ENCODE measurements at regions not wholly inside any gene's neighbourhood (a gene's known extent, or its start where the extent isn't known, plus 50 kb on each side); places are given as distances from the start of the nearest gene placed in this dataset.
A peak's percentile ranks its signal among the peaks of the same experiment; 100 is the strongest.

DNA sequence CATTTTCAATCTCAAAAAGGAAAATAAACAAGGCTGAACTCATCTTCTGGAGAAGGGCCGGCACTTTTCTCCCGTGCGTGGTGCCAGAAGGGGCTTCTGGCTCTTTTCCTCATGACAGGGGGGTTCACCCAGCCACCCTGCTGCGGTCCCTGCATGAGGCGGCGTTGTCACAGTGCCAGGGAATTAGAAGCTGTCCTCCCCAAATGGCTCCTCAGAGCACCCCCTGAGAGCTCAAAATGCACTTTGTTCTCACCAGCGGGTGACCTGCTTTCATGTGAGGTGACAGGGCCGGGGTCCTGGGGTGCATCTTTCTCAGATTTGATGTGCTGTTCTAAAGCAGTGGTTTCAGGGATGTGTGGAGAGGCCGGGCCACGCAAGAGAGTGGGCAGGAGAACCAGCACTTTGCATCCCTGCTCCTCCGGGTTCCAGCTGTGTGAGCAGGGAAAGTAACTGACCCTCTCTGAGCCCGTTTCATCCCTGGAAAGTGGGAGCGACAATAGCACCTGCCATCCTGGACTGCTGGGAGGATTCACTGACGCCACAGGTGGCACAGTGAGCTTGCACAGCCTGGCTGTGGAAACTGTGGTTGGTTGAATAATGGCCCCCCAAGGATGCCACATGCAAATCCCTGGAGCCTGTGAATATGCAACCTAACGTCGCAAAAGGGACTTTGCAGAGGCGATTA is 94.0 kb downstream of the FOXL1 start:
- no peak overlapping the region for H2AFZ ChIP-seq (ENCODE audit: low read length)
- H3K9me3 ChIP-seq (replicated peaks in 1 of 2; ENCODE audit: control insufficient read depth in 2 of 2, insufficient read depth in 1 of 2, low read depth in 1 of 2, low read length in 2 of 2), result peaks cover 0 to 6% of the 10 kb centered on the region in 2 donors
- H4K91ac ChIP-seq (ENCODE audit: low read depth, low read length, poor library complexity), result no peak overlapping the region
- H3K27ac ChIP-seq (replicated peaks; ENCODE audit: low read length), result no peak overlapping the region
- no peak overlapping the region for H3K4me2 ChIP-seq (ENCODE audit: insufficient read depth, low read length, poor library complexity, severe bottlenecking)
- peaks cover 0 to 8% of the 10 kb centered on the region in 2 donors for H3K4me1 ChIP-seq (ENCODE audit: control insufficient read depth in 2 of 2, insufficient read depth in 1 of 2, low read depth in 1 of 2, low read length in 2 of 2)
- no peak overlapping the region for H3K14ac ChIP-seq (ENCODE audit: low read length)
- no peak overlapping the region for H3K9ac ChIP-seq (ENCODE audit: low read depth, low read length, poor library complexity)
- peak overlapping the region; percentile 38 for H3K23ac ChIP-seq (ENCODE audit: low read depth, low read length, poor library complexity)
- no peak overlapping the region for H3K4ac ChIP-seq (ENCODE audit: low read length)
- no peak overlapping the region for H2BK120ac ChIP-seq (ENCODE audit: low read depth, low read length)
- no CpG with 5 or more reads among the region's 17 CpGs for WGBS, 2 donors (ENCODE audit: extremely low coverage in 2 of 2, insufficient read length in 2 of 2, insufficient replicate concordance in 1 of 2)
- no peaks in the 10 kb centered on the region for H3K79me1 ChIP-seq (ENCODE audit: low read depth, low read length)
- no peaks in the 10 kb centered on the region for H3K36me3 ChIP-seq (replicated peaks in 1 of 2; ENCODE audit: control insufficient read depth in 2 of 2, insufficient read depth in 2 of 2, low read length in 2 of 2)
- no peak overlapping the region for H2BK15ac ChIP-seq (ENCODE audit: low read length)
- DNase-seq (ENCODE audit: low spot score), result no peak
- no peak overlapping the region for H2BK5ac ChIP-seq (ENCODE audit: low read length)
- no peak overlapping the region for H3K4me3 ChIP-seq (ENCODE audit: low read length in 2 of 2)
- no peak overlapping the region for H2BK12ac ChIP-seq (ENCODE audit: low read length)
- H3K27me3 ChIP-seq (ENCODE audit: control insufficient read depth in 3 of 3, insufficient read depth in 3 of 3, low read depth in 1 of 3, low read length in 3 of 3), result peaks cover 0 to 31% (median 0%) of the 10 kb centered on the region in 3 experiments
- no peak overlapping the region for H4K8ac ChIP-seq (ENCODE audit: low read depth, low read length)
- H2AK5ac ChIP-seq (ENCODE audit: low read depth, low read length), result no peak overlapping the region
- no peak overlapping the region for H3K18ac ChIP-seq (ENCODE audit: low read length)

DNA sequence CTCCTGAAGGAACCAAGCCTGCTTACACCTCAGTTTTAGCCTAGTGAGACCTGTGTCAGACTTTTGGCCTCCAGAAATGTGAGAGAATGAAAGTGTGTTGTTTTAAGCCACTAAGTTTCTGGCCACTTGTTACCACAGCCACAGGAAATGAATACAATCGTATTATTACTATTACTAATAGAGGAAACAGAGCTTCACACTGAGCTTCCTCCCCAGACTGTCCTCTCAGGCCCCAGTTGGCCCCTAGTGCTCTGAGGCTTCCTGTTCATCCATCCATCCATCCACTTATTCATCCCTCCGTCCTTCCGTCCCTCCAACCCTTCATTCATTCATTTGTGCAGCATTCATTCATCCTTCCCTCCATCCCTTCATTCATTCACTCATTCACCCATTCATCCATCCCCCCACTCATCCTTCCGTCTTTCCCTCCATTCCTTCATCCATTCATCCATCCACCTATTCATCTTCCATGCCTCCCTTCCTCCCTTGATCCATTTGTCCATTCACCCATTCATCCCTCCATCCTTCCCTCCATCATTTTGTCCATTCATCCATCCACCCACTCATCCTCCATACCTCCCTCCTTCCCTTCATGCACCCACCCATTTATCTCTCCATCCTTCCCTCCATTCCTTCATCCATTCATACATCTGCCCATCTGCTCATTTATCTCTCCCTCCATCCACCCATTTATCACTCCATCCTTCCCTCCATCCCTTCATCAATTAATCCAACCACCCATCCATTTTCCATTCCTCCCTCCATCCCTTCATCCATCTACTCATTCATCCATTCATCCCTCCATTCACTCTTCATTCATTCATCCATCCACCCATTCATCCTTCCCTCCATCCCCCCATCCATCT is 95.0 kb downstream of the FOXL1 start:
- Histone ChIP-seq H3K36me3 (replicated peaks in 1 of 2; ENCODE audit: control insufficient read depth in 2 of 2, insufficient read depth in 2 of 2, low read length in 2 of 2) (no peaks in the 10 kb centered on the region), H3K4me3 (ENCODE audit: low read length in 2 of 2) (no peak overlapping the region), H2BK120ac (ENCODE audit: low read depth, low read length) (no peak overlapping the region), H2AFZ (ENCODE audit: low read length) (no peak overlapping the region), H2BK15ac (ENCODE audit: low read length) (no peak overlapping the region), H3K9me3 (replicated peaks in 1 of 2; ENCODE audit: control insufficient read depth in 2 of 2, insufficient read depth in 1 of 2, low read depth in 1 of 2, low read length in 2 of 2) (peaks cover 0 to 6% of the 10 kb centered on the region in 2 donors), H2BK12ac (ENCODE audit: low read length) (no peak overlapping the region), H4K8ac (ENCODE audit: low read depth, low read length) (no peak overlapping the region), H3K14ac (ENCODE audit: low read length) (no peak overlapping the region), H3K27me3 (ENCODE audit: control insufficient read depth in 3 of 3, insufficient read depth in 3 of 3, low read depth in 1 of 3, low read length in 3 of 3) (peaks cover 0 to 31% (median 0%) of the 10 kb centered on the region in 3 experiments), H3K18ac (ENCODE audit: low read length) (no peak overlapping the region), H3K4me1 (ENCODE audit: control insufficient read depth in 2 of 2, insufficient read depth in 1 of 2, low read depth in 1 of 2, low read length in 2 of 2) (peaks cover 0 to 8% of the 10 kb centered on the region in 2 donors), H2AK5ac (ENCODE audit: low read depth, low read length) (no peak overlapping the region), H3K23ac (ENCODE audit: low read depth, low read length, poor library complexity) (no peak overlapping the region), H3K27ac (replicated peaks; ENCODE audit: low read length) (no peak overlapping the region), H3K9ac (ENCODE audit: low read depth, low read length, poor library complexity) (no peak overlapping the region), H3K79me1 (ENCODE audit: low read depth, low read length) (no peaks in the 10 kb centered on the region), H3K4ac (ENCODE audit: low read length) (no peak overlapping the region), H4K91ac (ENCODE audit: low read depth, low read length, poor library complexity) (no peak overlapping the region), H3K4me2 (ENCODE audit: insufficient read depth, low read length, poor library complexity, severe bottlenecking) (no peak overlapping the region), H2BK5ac (ENCODE audit: low read length) (no peak overlapping the region)
- WGBS, 2 donors (ENCODE audit: extremely low coverage in 2 of 2, insufficient read length in 2 of 2, insufficient replicate concordance in 1 of 2), result 100% methylated on average over 1 to 3 of the region's 4 CpGs
- DNase-seq (ENCODE audit: low spot score), result no peak

DNA sequence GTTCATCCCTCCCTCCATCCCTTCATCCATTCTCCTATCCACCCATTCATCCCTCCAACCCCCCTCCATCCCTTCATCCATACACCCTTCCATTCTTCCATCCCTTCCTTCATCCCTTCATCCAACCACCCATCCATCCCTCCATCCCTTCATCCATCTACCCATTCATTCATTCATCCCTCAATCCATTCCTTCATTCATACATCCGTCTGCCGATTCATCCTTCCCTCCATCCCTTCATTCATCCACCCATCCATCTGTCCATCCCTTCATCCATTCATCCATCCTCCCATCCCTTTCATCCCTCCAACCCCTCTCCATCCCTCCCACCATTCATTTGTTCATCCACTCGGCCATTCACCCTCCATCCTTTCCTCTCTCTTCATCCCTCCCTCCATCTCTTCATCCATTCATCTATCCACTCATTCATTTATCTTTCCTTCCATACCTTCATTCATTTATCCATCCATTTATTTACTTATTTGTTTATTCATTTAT is 95.7 kb downstream of the FOXL1 start:
- no peak overlapping the region for H2BK5ac ChIP-seq (ENCODE audit: low read length)
- H3K9me3 ChIP-seq (replicated peaks in 1 of 2; ENCODE audit: control insufficient read depth in 2 of 2, insufficient read depth in 1 of 2, low read depth in 1 of 2, low read length in 2 of 2), result peaks cover 0 to 6% of the 10 kb centered on the region in 2 donors
- no peak overlapping the region for H3K4me3 ChIP-seq (ENCODE audit: low read length in 2 of 2)
- H3K4me2 ChIP-seq (ENCODE audit: insufficient read depth, low read length, poor library complexity, severe bottlenecking), result no peak overlapping the region
- WGBS, 2 donors (ENCODE audit: extremely low coverage in 2 of 2, insufficient read length in 2 of 2, insufficient replicate concordance in 1 of 2), result 100% methylated on average over 3 of the region's 3 CpGs
- no peak overlapping the region for H3K4ac ChIP-seq (ENCODE audit: low read length)
- H2AK5ac ChIP-seq (ENCODE audit: low read depth, low read length), result no peak overlapping the region
- no peak overlapping the region for H4K8ac ChIP-seq (ENCODE audit: low read depth, low read length)
- no peaks in the 10 kb centered on the region for H3K36me3 ChIP-seq (replicated peaks in 1 of 2; ENCODE audit: control insufficient read depth in 2 of 2, insufficient read depth in 2 of 2, low read length in 2 of 2)
- peaks cover 0 to 8% of the 10 kb centered on the region in 2 donors for H3K4me1 ChIP-seq (ENCODE audit: control insufficient read depth in 2 of 2, insufficient read depth in 1 of 2, low read depth in 1 of 2, low read length in 2 of 2)
- H3K18ac ChIP-seq (ENCODE audit: low read length), result no peak overlapping the region
- no peak overlapping the region for H2AFZ ChIP-seq (ENCODE audit: low read length)
- DNase-seq (ENCODE audit: low spot score), result no peak
- H3K23ac ChIP-seq (ENCODE audit: low read depth, low read length, poor library complexity), result no peak overlapping the region
- H4K91ac ChIP-seq (ENCODE audit: low read depth, low read length, poor library complexity), result no peak overlapping the region
- no peak overlapping the region for H2BK120ac ChIP-seq (ENCODE audit: low read depth, low read length)
- H3K9ac ChIP-seq (ENCODE audit: low read depth, low read length, poor library complexity), result no peak overlapping the region
- no peaks in the 10 kb centered on the region for H3K79me1 ChIP-seq (ENCODE audit: low read depth, low read length)
- H2BK12ac ChIP-seq (ENCODE audit: low read length), result no peak overlapping the region
- no peak overlapping the region for H3K14ac ChIP-seq (ENCODE audit: low read length)
- H3K27me3 ChIP-seq (ENCODE audit: control insufficient read depth in 3 of 3, insufficient read depth in 3 of 3, low read depth in 1 of 3, low read length in 3 of 3), result peaks cover 0 to 26% (median 0%) of the 10 kb centered on the region in 3 experiments
- H2BK15ac ChIP-seq (ENCODE audit: low read length), result no peak overlapping the region
- no peak overlapping the region for H3K27ac ChIP-seq (replicated peaks; ENCODE audit: low read length)

DNA sequence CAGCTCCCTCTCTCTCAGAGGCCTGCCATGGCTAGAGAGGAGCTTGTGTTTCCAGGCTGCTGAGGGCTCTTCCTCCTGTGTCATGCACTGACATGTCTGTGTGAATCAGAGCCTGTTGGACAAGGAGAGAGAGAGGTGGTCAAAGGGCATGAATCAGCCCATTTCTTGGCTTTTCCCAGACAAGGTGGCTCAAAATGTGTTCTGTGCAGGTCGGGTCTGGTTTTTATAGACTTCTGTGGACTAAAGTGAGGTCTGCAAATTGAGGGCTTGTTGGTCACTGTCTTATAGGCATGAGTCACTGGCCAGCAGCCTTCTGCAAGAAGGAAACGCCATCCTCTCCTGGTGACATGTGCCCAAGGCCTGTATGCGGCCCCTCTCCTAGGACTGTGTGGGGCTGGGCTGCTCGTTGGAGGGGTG is 97.9 kb downstream of the FOXL1 start:
- DNase-seq (ENCODE audit: low spot score), result no peak
- H3K27ac ChIP-seq (replicated peaks; ENCODE audit: low read length), result no peak overlapping the region

More for the DNA sequence above, 97.9 kb downstream of the FOXL1 start:
- no peak overlapping the region for H4K91ac ChIP-seq (ENCODE audit: low read depth, low read length, poor library complexity)
- no peak overlapping the region for H3K14ac ChIP-seq (ENCODE audit: low read length)
- no peak overlapping the region for H4K8ac ChIP-seq (ENCODE audit: low read depth, low read length)
- H3K18ac ChIP-seq (ENCODE audit: low read length), result no peak overlapping the region
- H2BK12ac ChIP-seq (ENCODE audit: low read length), result no peak overlapping the region
- no peak overlapping the region for H3K23ac ChIP-seq (ENCODE audit: low read depth, low read length, poor library complexity)
- H2BK5ac ChIP-seq (ENCODE audit: low read length), result no peak overlapping the region
- H2AFZ ChIP-seq (ENCODE audit: low read length), result no peak overlapping the region
- H3K4ac ChIP-seq (ENCODE audit: low read length), result no peak overlapping the region
- H3K36me3 ChIP-seq (replicated peaks in 1 of 2; ENCODE audit: control insufficient read depth in 2 of 2, insufficient read depth in 2 of 2, low read length in 2 of 2), result no peaks in the 10 kb centered on the region
- no CpG with 5 or more reads among the region's 4 CpGs for WGBS, 2 donors (ENCODE audit: extremely low coverage in 2 of 2, insufficient read length in 2 of 2, insufficient replicate concordance in 1 of 2)
- H3K9me3 ChIP-seq (replicated peaks in 1 of 2; ENCODE audit: control insufficient read depth in 2 of 2, insufficient read depth in 1 of 2, low read depth in 1 of 2, low read length in 2 of 2), result peaks cover 0 to 6% of the 10 kb centered on the region in 2 donors
- H3K4me2 ChIP-seq (ENCODE audit: insufficient read depth, low read length, poor library complexity, severe bottlenecking), result no peak overlapping the region
- peaks cover 0 to 8% (median 0%) of the 10 kb centered on the region in 3 experiments for H3K27me3 ChIP-seq (ENCODE audit: control insufficient read depth in 3 of 3, insufficient read depth in 3 of 3, low read depth in 1 of 3, low read length in 3 of 3)
- no peak overlapping the region for H2BK15ac ChIP-seq (ENCODE audit: low read length)
- H2AK5ac ChIP-seq (ENCODE audit: low read depth, low read length), result no peak overlapping the region
- H3K79me1 ChIP-seq (ENCODE audit: low read depth, low read length), result no peaks in the 10 kb centered on the region
- no peak overlapping the region for H3K9ac ChIP-seq (ENCODE audit: low read depth, low read length, poor library complexity)
- no peak overlapping the region for H2BK120ac ChIP-seq (ENCODE audit: low read depth, low read length)
- no peak overlapping the region for H3K4me3 ChIP-seq (ENCODE audit: low read length in 2 of 2)
- no peaks in the 10 kb centered on the region for H3K4me1 ChIP-seq (ENCODE audit: control insufficient read depth in 2 of 2, insufficient read depth in 1 of 2, low read depth in 1 of 2, low read length in 2 of 2)
